GM12878 (cell line): ENCODE measurements at regions not wholly inside any gene's neighbourhood (a gene's known extent, or its start where the extent isn't known, plus 50 kb on each side); places are given as distances from the start of the nearest gene placed in this dataset.

ENCODE experiments used
- ATAC-seq: fragments of 200-7000 bp; cut with Tn5 transposase; 3 replicates; pipeline ENCODE4 v1.9.1; 2020; ENCODE audit warnings: mild to moderate bottlenecking, moderate library complexity
- BruUV-seq: library from RNA; stranded (reverse); fragments of 400-500 nt; replicated peaks from 2 replicates; lab custom pipeline; 2021; lab: Mats Ljungman, UMichigan
- CTCF ChIA-PET: fragments of 300-600 bp; sonication (Branson Sonifier 250); formaldehyde crosslinking; extraction: SDS; loops from one replicate; lab custom pipeline; 2021; ENCODE audit warnings: inconsistent platforms; lab: Yijun Ruan, JAX
- POLR2A ChIA-PET: fragments of 350-600 bp; formaldehyde crosslinking; extraction: SDS; loops from one replicate; lab custom pipeline; 2021; ENCODE audit warnings: inconsistent platforms; lab: Charles Lee
- RAD21 ChIA-PET: fragments of 300-600 bp; sonication (Branson Sonifier 250); formaldehyde crosslinking; loops from one replicate; lab custom pipeline; 2023; ENCODE audit warnings: antibody characterized with exemption; ENCODE audit not compliant: unreplicated experiment; lab: Charles Lee
- SMC1A ChIA-PET: fragments of 300-600 bp; sonication (Branson Sonifier 250); formaldehyde crosslinking; loops from one replicate; lab custom pipeline; 2023; ENCODE audit not compliant: unreplicated experiment, uncharacterized antibody; lab: Charles Lee
- DNase-seq: peaks from one replicate; pipeline ENCODE4 v3.0.0-alpha.2; 2011; ENCODE audit warnings: low read depth, low spot score
- FAIRE-seq: peaks from 3 replicates; lab custom pipeline; 2011; peaks lifted over from hg19 to GRCh38; lab: Jason Lieb, UNC
- H2AFZ ChIP-seq: 2 replicates; pipeline ENCODE4 v1.6.0; 2011; ENCODE audit warnings: low read depth, low read length, control low read depth; ENCODE audit not compliant: control insufficient read depth
- H3K27ac ChIP-seq: 2 replicates; pipeline ENCODE4 v1.5.1; 2011; ENCODE audit warnings: control low read depth; ENCODE audit not compliant: control insufficient read depth, insufficient read depth
- H3K27me3 ChIP-seq, 2 experiments: replicated peaks in 1 of 2; 2 replicates each; pipeline versions ENCODE4 v1.6.0 to v1.6.1; 2011; ENCODE audit warnings: low read length in 1 of 2; ENCODE audit not compliant: control insufficient read depth in 2 of 2, insufficient read depth in 2 of 2
- H3K36me3 ChIP-seq, 2 experiments: 2 replicates each; pipeline ENCODE4 v1.5.1; 2011; ENCODE audit warnings: low read length in 1 of 2; ENCODE audit not compliant: control insufficient read depth in 2 of 2, insufficient read depth in 2 of 2
- H3K4me1 ChIP-seq: 2 replicates; pipeline ENCODE4 v1.6.1; 2011; ENCODE audit warnings: mild to moderate bottlenecking, low read length, moderate library complexity, mixed read lengths; ENCODE audit not compliant: control insufficient read depth, insufficient read depth
- H3K4me2 ChIP-seq: 2 replicates; pipeline ENCODE4 v1.6.0; 2011; ENCODE audit warnings: control low read depth; ENCODE audit not compliant: control insufficient read depth, insufficient read depth
- H3K4me3 ChIP-seq: fragments of 200-600 bp; sonication (generic); 2 replicates; pipeline ENCODE4 v1.5.1; 2016
- H3K79me2 ChIP-seq: 2 replicates; pipeline ENCODE4 v1.6.0; 2011; ENCODE audit warnings: low read length; ENCODE audit not compliant: control insufficient read depth, insufficient read depth
- H3K9ac ChIP-seq: 2 replicates; pipeline ENCODE4 v1.8.0; 2011; ENCODE audit warnings: low read length, control low read depth, mixed read lengths; ENCODE audit not compliant: control insufficient read depth, insufficient read depth
- H3K9me3 ChIP-seq: replicated peaks from 3 replicates; pipeline ENCODE4 v1.5.1; 2011; ENCODE audit warnings: mild to moderate bottlenecking, low read length; ENCODE audit not compliant: control insufficient read depth, insufficient read depth
- H4K20me1 ChIP-seq: 2 replicates; pipeline ENCODE4 v1.6.0; 2011; ENCODE audit not compliant: control insufficient read depth, insufficient read depth
- BCLAF1 ChIP-seq: fragments of 450-650 bp; IDR thresholded peaks from 2 replicates; pipeline ENCODE4 v1.6.1; 2017; ENCODE audit warnings: antibody characterized with exemption, mild to moderate bottlenecking, moderate library complexity
- CBFB ChIP-seq: IDR thresholded peaks from 2 replicates; pipeline ENCODE4 v1.6.1; 2016; ENCODE audit warnings: antibody characterized with exemption, low read depth
- CREB1 ChIP-seq: IDR thresholded peaks from 2 replicates; pipeline ENCODE4 v1.6.1; 2012; ENCODE audit warnings: low read depth, mild to moderate bottlenecking, inconsistent platforms
- DPF2 ChIP-seq: fragments of 450-650 bp; IDR thresholded peaks from 2 replicates; pipeline ENCODE4 v1.6.1; 2017; ENCODE audit warnings: mild to moderate bottlenecking
- FOXM1 ChIP-seq: IDR thresholded peaks from 2 replicates; pipeline ENCODE4 v1.6.1; 2012; ENCODE audit warnings: low read depth, mild to moderate bottlenecking, inconsistent platforms, low read length, moderate library complexity
- HDGF ChIP-seq: fragments of 450-650 bp; IDR thresholded peaks from 2 replicates; pipeline ENCODE4 v1.6.1; 2016; ENCODE audit warnings: antibody characterized with exemption
- JUNB ChIP-seq: IDR thresholded peaks from 2 replicates; pipeline ENCODE4 v1.6.1; 2016; ENCODE audit warnings: antibody characterized with exemption, mild to moderate bottlenecking
- NFYA ChIP-seq: IDR thresholded peaks from 2 replicates; pipeline ENCODE4 v1.6.1; 2011; ENCODE audit warnings: low read depth, mild to moderate bottlenecking, low read length, improper control_type of control experiment, borderline replicate concordance
- PAX5 ChIP-seq: IDR thresholded peaks from 2 replicates; pipeline ENCODE4 v1.6.1; 2011; ENCODE audit warnings: low read depth, low read length, borderline replicate concordance
- PKNOX1 ChIP-seq: fragments of 450-650 bp; IDR thresholded peaks from 2 replicates; pipeline ENCODE4 v1.6.1; 2016; ENCODE audit warnings: mild to moderate bottlenecking
- RUNX3 ChIP-seq: IDR thresholded peaks from 2 replicates; pipeline ENCODE4 v1.6.1; 2012; ENCODE audit warnings: low read length, inconsistent platforms
- SKIL ChIP-seq: fragments of 450-650 bp; IDR thresholded peaks from 2 replicates; pipeline ENCODE4 v1.6.1; 2017; ENCODE audit warnings: mild to moderate bottlenecking, low read depth, inconsistent platforms; ENCODE audit not compliant: poor library complexity, severe bottlenecking
- SP1 ChIP-seq: IDR thresholded peaks from one replicate; pipeline ENCODE4 v1.6.1; 2011; ENCODE audit warnings: low read depth, low read length
- SUZ12 ChIP-seq: fragments of 200-600 bp; sonication (generic); IDR thresholded peaks from one replicate; pipeline ENCODE4 v1.6.1; 2018; ENCODE audit warnings: antibody characterized with exemption, mild to moderate bottlenecking; ENCODE audit not compliant: unreplicated experiment
- ZNF217 ChIP-seq: fragments of 450-650 bp; IDR thresholded peaks from 2 replicates; pipeline ENCODE4 v1.6.1; 2017; ENCODE audit warnings: antibody characterized with exemption, mild to moderate bottlenecking
- WGBS: methylation state at CpG from one replicate; pipeline ENCODE4 v1.1.6; 2016; ENCODE audit warnings: low lambda C conversion rate; ENCODE audit not compliant: insufficient replicate concordance, insufficient coverage; ENCODE audit errors: missing lambda C conversion rate; 5-methylcytosine and 5-hydroxymethylcytosine counted together
- in situ Hi-C: fragments of 300-500 bp; cut with MboI; formaldehyde crosslinking; loops from 9 replicates; pipeline ENCODE4 v1.14.3; 2018; ENCODE audit warnings: mixed read lengths
- intact Hi-C: fragments of 100-400 bp; cut with micrococcal nuclease; formaldehyde crosslinking; loops from one replicate; pipeline ENCODE4 v1.14.2; 2022; ENCODE audit not compliant: unreplicated experiment
- TF ChIP-seq, protein P1 (sequence below): fragments of 450-650 bp; IDR thresholded peaks from 2 replicates; pipeline ENCODE4 v1.6.1; 2017; ENCODE audit warnings: low read depth, mild to moderate bottlenecking, moderate library complexity
- TF ChIP-seq, protein P2 (sequence below): IDR thresholded peaks from 2 replicates; pipeline ENCODE4 v1.6.1; 2012; ENCODE audit warnings: low read depth, low read length, improper control_type of control experiment

GRCh38 chr9:85212887-85213286, 528.9 kb downstream of the AGTPBP1 start (continued):
- no peak for TF ChIP-seq CREB1
- TF ChIP-seq FOXM1, result no peak
- TF ChIP-seq CBFB, result no peak
- TF ChIP-seq PAX5, result no peak
- TF ChIP-seq, protein P1, sequence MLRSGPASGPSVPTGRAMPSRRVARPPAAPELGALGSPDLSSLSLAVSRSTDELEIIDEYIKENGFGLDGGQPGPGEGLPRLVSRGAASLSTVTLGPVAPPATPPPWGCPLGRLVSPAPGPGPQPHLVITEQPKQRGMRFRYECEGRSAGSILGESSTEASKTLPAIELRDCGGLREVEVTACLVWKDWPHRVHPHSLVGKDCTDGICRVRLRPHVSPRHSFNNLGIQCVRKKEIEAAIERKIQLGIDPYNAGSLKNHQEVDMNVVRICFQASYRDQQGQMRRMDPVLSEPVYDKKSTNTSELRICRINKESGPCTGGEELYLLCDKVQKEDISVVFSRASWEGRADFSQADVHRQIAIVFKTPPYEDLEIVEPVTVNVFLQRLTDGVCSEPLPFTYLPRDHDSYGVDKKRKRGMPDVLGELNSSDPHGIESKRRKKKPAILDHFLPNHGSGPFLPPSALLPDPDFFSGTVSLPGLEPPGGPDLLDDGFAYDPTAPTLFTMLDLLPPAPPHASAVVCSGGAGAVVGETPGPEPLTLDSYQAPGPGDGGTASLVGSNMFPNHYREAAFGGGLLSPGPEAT, result no peak
- TF ChIP-seq RUNX3, result peak; percentile 50
- peak; percentile 37; the same call in 1 of the 2 replicates for TF ChIP-seq DPF2

- CTCF ChIA-PET, result interaction anchor here (1.0 kb wide), 1 partner anchor 515 kb away, joined by 3 read pairs; no protein-coding TSS in a partner anchor
- TF ChIP-seq NFYA (no peak), BCLAF1 (no peak), SP1 (no peak), JUNB (no peak), ZNF217 (no peak), SKIL (no peak), HDGF (no peak), SUZ12 (no peak), PKNOX1 (no peak)
- TF ChIP-seq, protein P2, sequence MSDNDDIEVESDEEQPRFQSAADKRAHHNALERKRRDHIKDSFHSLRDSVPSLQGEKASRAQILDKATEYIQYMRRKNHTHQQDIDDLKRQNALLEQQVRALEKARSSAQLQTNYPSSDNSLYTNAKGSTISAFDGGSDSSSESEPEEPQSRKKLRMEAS, result no peak
Observed at GRCh38 chr9:85212209-85212608, 529.5 kb downstream of the AGTPBP1 start.

More at GRCh38 chr9:85212209-85212608, 529.5 kb downstream of the AGTPBP1 start:
- POLR2A ChIA-PET, result no interaction called here
- RAD21 ChIA-PET, result no interaction called here
- no peaks in the 10 kb centered on the region for H3K9me3 ChIP-seq
- no TSS peak for BruUV-seq
- no peaks in the 10 kb centered on the region for H3K36me3 ChIP-seq
- H3K27me3 ChIP-seq, result no peaks in the 10 kb centered on the region
- H3K79me2 ChIP-seq, result no peaks in the 10 kb centered on the region
- intact Hi-C loops (no loop called here), in situ Hi-C loops (no loop called here)
- no peak overlapping the region for H3K9ac ChIP-seq
- FAIRE-seq (no peak), ATAC-seq (no peak), DNase-seq (no peak)
- H3K4me2 ChIP-seq, result no peak overlapping the region
- no peak overlapping the region for H2AFZ ChIP-seq
- no peak overlapping the region for H3K4me3 ChIP-seq
- SMC1A ChIA-PET, result no interaction called here
- no peaks in the 10 kb centered on the region for H4K20me1 ChIP-seq
- no peaks in the 10 kb centered on the region for H3K4me1 ChIP-seq
- 31% methylated on average over 4 of the region's 4 CpGs for WGBS
- no peak overlapping the region for H3K27ac ChIP-seq
